SK-N-SH (cell line): ENCODE measurements at regions not wholly inside any gene's neighbourhood (a gene's known extent, or its start where the extent isn't known, plus 50 kb on each side); places are given as distances from the start of the nearest gene placed in this dataset.

Experiments used
- CTCF ChIA-PET: fragments of 300-600, 350-600 bp; formaldehyde crosslinking; extraction: SDS; loops from one replicate; lab custom pipeline; 2021; lab: Yijun Ruan, JAX
- POLR2A ChIA-PET: fragments of 350-600 bp; sonication (Branson Sonifier 250); formaldehyde crosslinking; extraction: SDS; loops from one replicate; lab custom pipeline; 2020; ENCODE audit warnings: antibody characterized with exemption, inconsistent platforms; lab: Yijun Ruan, JAX
- DNase-seq: peaks from one replicate; pipeline ENCODE4 v3.0.0; 2012
- H2AFZ ChIP-seq: fragments of 200-600 bp; sonication (generic); 2 replicates; pipeline ENCODE4 v1.8.1; 2016; ENCODE audit warnings: antibody characterized with exemption, mild to moderate bottlenecking, low read depth
- H3F3A ChIP-seq: fragments of 200-600 bp; sonication (generic); replicated peaks from 2 replicates; pipeline ENCODE3; 2016; ENCODE audit warnings: antibody characterized with exemption, mild to moderate bottlenecking; ENCODE audit not compliant: insufficient read depth
- H3K27ac ChIP-seq, 2 experiments: fragments of 200-500 bp in 1 of 2; fragments of 200-600 bp in 1 of 2; sonication (Bioruptor generic) in 1 of 2; sonication (generic), shearing (Covaris generic) in 1 of 2; 2 replicates each; pipeline versions ENCODE4 v1.5.1 to v1.6.1; 2014 to 2016; ENCODE audit warnings: low read depth in 2 of 2, inconsistent platforms in 1 of 2, low read length in 1 of 2, mild to moderate bottlenecking in 1 of 2, mixed read lengths in 1 of 2
- H3K27me3 ChIP-seq: fragments of 200-600 bp; sonication (generic), shearing (Covaris generic); 2 replicates; pipeline ENCODE4 v1.6.1; 2016; ENCODE audit warnings: mixed run types; ENCODE audit not compliant: insufficient read depth
- H3K36me3 ChIP-seq, 2 experiments: fragments of 200-500 bp in 1 of 2; fragments of 200-600 bp in 1 of 2; sonication (Bioruptor generic) in 1 of 2; sonication (generic) in 1 of 2; replicated peaks in 1 of 2; 2 replicates each; pipeline versions ENCODE3 to v1.5.1; 2014 to 2016; ENCODE audit warnings: low read length in 1 of 2, mild to moderate bottlenecking in 1 of 2; ENCODE audit not compliant: insufficient read depth in 2 of 2, control insufficient read depth in 1 of 2
- H3K4me1 ChIP-seq, 2 experiments: fragments of 200-500 bp in 1 of 2; fragments of 200-600 bp in 1 of 2; sonication (Bioruptor generic) in 1 of 2; sonication (generic), shearing (Covaris generic) in 1 of 2; 2 replicates each; pipeline versions ENCODE4 v1.5.1 to v1.6.1; 2014 to 2016; ENCODE audit warnings: low read depth in 1 of 2, low read length in 1 of 2, mixed run types in 1 of 2; ENCODE audit not compliant: insufficient read depth in 2 of 2, control insufficient read depth in 1 of 2
- H3K4me2 ChIP-seq: fragments of 200-600 bp; sonication (generic), shearing (Covaris generic); 2 replicates; pipeline ENCODE4 v1.6.1; 2017; ENCODE audit warnings: mixed run types
- H3K4me3 ChIP-seq, 2 experiments: fragments of 200-500 bp in 1 of 2; fragments of 200-600 bp in 1 of 2; sonication (Bioruptor generic) in 1 of 2; sonication (generic), shearing (Covaris generic) in 1 of 2; 2 replicates each; pipeline versions ENCODE4 v1.5.1 to v1.8.1; 2014 to 2016; ENCODE audit warnings: low read depth in 2 of 2, inconsistent platforms in 1 of 2, low read length in 1 of 2, mild to moderate bottlenecking in 1 of 2, mixed read lengths in 1 of 2, moderate library complexity in 1 of 2
- H3K79me2 ChIP-seq: fragments of 200-600 bp; sonication (generic); 2 replicates; pipeline ENCODE4 v1.8.1; 2017; ENCODE audit warnings: mild to moderate bottlenecking; ENCODE audit not compliant: insufficient read depth
- H3K9ac ChIP-seq: fragments of 200-600 bp; sonication (generic); 2 replicates; pipeline ENCODE4 v1.6.1; 2017; ENCODE audit warnings: mixed run types
- H3K9me2 ChIP-seq: fragments of 200-600 bp; sonication (generic); 2 replicates; pipeline ENCODE4 v1.6.1; 2017; ENCODE audit warnings: mixed run types
- H3K9me3 ChIP-seq: fragments of 200-600 bp; sonication (generic); 2 replicates; pipeline ENCODE4 v1.6.1; 2017; ENCODE audit warnings: mixed run types, mild to moderate bottlenecking, moderate library complexity
- H4K20me1 ChIP-seq: fragments of 200-600 bp; sonication (generic); 2 replicates; pipeline ENCODE4 v1.6.1; 2017; ENCODE audit warnings: mild to moderate bottlenecking, mixed run types; ENCODE audit not compliant: insufficient read depth
- CHD2 ChIP-seq: fragments of 150-350 bp; IDR thresholded peaks from 2 replicates; pipeline ENCODE4 v1.6.1; 2018; ENCODE audit warnings: low read length; ENCODE audit not compliant: partially characterized antibody
- ELF1 ChIP-seq: IDR thresholded peaks from 2 replicates; pipeline ENCODE4 v1.4.0; 2012
- FOSL2 ChIP-seq: IDR thresholded peaks from 2 replicates; pipeline ENCODE4 v1.4.0; 2012; ENCODE audit warnings: low read depth, mild to moderate bottlenecking, moderate library complexity, borderline replicate concordance
- GABPA ChIP-seq: IDR thresholded peaks from 2 replicates; pipeline ENCODE4 v1.4.0; 2012; ENCODE audit warnings: low read depth, mild to moderate bottlenecking
- GATA2 ChIP-seq: sonication (generic); formaldehyde crosslinking; IDR thresholded peaks from 2 replicates; pipeline ENCODE4 v1.5.0; 2020; ENCODE audit warnings: mild to moderate bottlenecking, missing genetic modification reagents
- IRF3 ChIP-seq: fragments of 150-350 bp; IDR thresholded peaks from 2 replicates; pipeline ENCODE4 v1.6.1; 2016; ENCODE audit warnings: mild to moderate bottlenecking, low read depth, low read length
- NRF1 ChIP-seq: IDR thresholded peaks from 2 replicates; pipeline ENCODE4 v1.6.1; 2012; ENCODE audit warnings: low read depth, mild to moderate bottlenecking, low read length
- PBX3 ChIP-seq: IDR thresholded peaks from 2 replicates; pipeline ENCODE4; 2012
- POLR2AphosphoS5 ChIP-seq: IDR thresholded peaks from 2 replicates; pipeline ENCODE4 v1.6.1; 2012; ENCODE audit warnings: low read depth, low read length
- RAD21 ChIP-seq: IDR thresholded peaks from 2 replicates; pipeline ENCODE4 v1.6.1; 2012; ENCODE audit warnings: mild to moderate bottlenecking, low read length
- RCOR1 ChIP-seq: fragments of 150-350 bp; IDR thresholded peaks from 2 replicates; pipeline ENCODE4 v1.6.1; 2017; ENCODE audit warnings: antibody characterized with exemption, low read length
- REST ChIP-seq: IDR thresholded peaks from 2 replicates; pipeline ENCODE4 v1.6.1; 2012; ENCODE audit warnings: mild to moderate bottlenecking, low read depth, low read length, moderate library complexity
- RFX5 ChIP-seq: IDR thresholded peaks from 2 replicates; pipeline ENCODE4 v1.6.1; 2012; ENCODE audit warnings: mild to moderate bottlenecking, improper control_type of control experiment, low read length
- RXRA ChIP-seq: IDR thresholded peaks from 2 replicates; pipeline ENCODE4 v1.4.0; 2012; ENCODE audit warnings: low read depth, mild to moderate bottlenecking, borderline replicate concordance
- SIN3A ChIP-seq: IDR thresholded peaks from 2 replicates; pipeline ENCODE4 v1.6.1; 2012; ENCODE audit warnings: low read depth, mild to moderate bottlenecking, low read length, moderate library complexity, borderline replicate concordance
- SMC3 ChIP-seq: IDR thresholded peaks from 2 replicates; pipeline ENCODE4 v1.6.1; 2012; ENCODE audit warnings: low read depth, low read length, improper control_type of control experiment
- TAF1 ChIP-seq: IDR thresholded peaks from 2 replicates; pipeline ENCODE4 v1.6.1; 2012; ENCODE audit warnings: low read depth, mild to moderate bottlenecking, low read length, moderate library complexity, borderline replicate concordance
- TCF12 ChIP-seq: IDR thresholded peaks from 2 replicates; pipeline ENCODE4 v1.4.0; 2012
- WGBS: methylation state at CpG from one replicate; pipeline ENCODE4 v1.1.6; 2017; ENCODE audit warnings: low lambda C conversion rate; 5-methylcytosine and 5-hydroxymethylcytosine counted together

GRCh38 chr15:61318301-61318700 is 89.2 kb upstream of the RORA start:
- no peak overlapping the region for H2AFZ ChIP-seq
- H3K4me1 ChIP-seq, result peaks cover 0 to 6% of the 10 kb centered on the region in 2 experiments; a peak in 1 of 4 replicates
- H3K9ac ChIP-seq, result no peak overlapping the region
- H3K36me3 ChIP-seq, result no peaks in the 10 kb centered on the region
- no peaks in the 10 kb centered on the region for H3F3A ChIP-seq
- H3K9me2 ChIP-seq, result no peaks in the 10 kb centered on the region
- 39% methylated on average over 6 of the region's 6 CpGs for WGBS
- ChIA-PET POLR2A (no interaction called here), CTCF (no interaction called here)
- TF ChIP-seq GABPA, result no peak
- no peak for TF ChIP-seq SMC3
- TF ChIP-seq NRF1, result no peak
- TF ChIP-seq ELF1, result no peak
- no peak for TF ChIP-seq REST
- TF ChIP-seq TAF1, result no peak
- TF ChIP-seq RFX5, result no peak
- no peak for TF ChIP-seq FOSL2
- TF ChIP-seq IRF3, result no peak
- no peak for TF ChIP-seq TCF12
- TF ChIP-seq GATA2 (CRISPR knock-in tag), result no peak
- no peak for TF ChIP-seq RXRA
- no peak for TF ChIP-seq SIN3A
- no peak for TF ChIP-seq PBX3
- no peak for TF ChIP-seq CHD2
- no peak for TF ChIP-seq RCOR1
- no peak for TF ChIP-seq POLR2AphosphoS5
- no peak for TF ChIP-seq RAD21
- H3K27ac ChIP-seq, result no peak overlapping the region
- DNase-seq, result peak; percentile 5
- no peaks in the 10 kb centered on the region for H3K79me2 ChIP-seq
- H3K4me2 ChIP-seq, result no peak overlapping the region
- H3K9me3 ChIP-seq, result no peaks in the 10 kb centered on the region
- H3K27me3 ChIP-seq, result no peaks in the 10 kb centered on the region
- no peak overlapping the region for H3K4me3 ChIP-seq
- no peaks in the 10 kb centered on the region for H4K20me1 ChIP-seq
